Activated T-helper 1 cell treated with Interleukin-2 at 50 U/mL for 16 hours (primary cell): ENCODE measurements at regions not wholly inside any gene's neighbourhood (a gene's known extent, or its start where the extent isn't known, plus 50 kb on each side); places are given as distances from the start of the nearest gene placed in this dataset.

Source experiments
- DNase-seq: peaks from one replicate; pipeline ENCODE4 v3.0.0-alpha.2; 2020; ENCODE audit warnings: low read depth

GRCh38 chr1:3954170-3955169 lies 54.4 kb upstream of the C1orf174 start:
- DNase-seq: no peak

GRCh38 chr1:3955196-3955772 lies 55.2 kb upstream of the C1orf174 start:
- DNase-seq: no peak

- DNase-seq: no peak
These were observed 56.6 kb upstream of the C1orf174 start for GRCh38 chr1:3956527-3957170.

DNA sequence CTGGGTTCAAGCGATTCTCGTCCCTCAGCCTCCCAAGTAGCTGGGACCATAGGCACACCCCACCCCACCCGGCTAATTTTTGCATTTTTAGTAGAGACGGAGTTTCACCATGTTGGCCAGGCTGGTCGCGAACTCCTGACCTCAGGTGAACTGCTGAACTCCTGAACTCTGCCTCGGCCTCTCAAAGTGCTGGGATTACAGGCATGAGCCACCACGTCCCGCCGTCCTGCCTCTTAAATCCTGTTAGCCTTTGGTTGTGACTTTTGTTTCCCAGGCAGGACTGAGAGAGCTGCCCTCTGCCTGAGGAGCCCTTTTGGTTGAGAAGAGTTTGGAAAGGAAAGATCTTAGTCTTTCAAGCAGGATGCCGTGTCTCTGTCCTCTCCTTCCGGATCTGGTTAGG lies 59.3 kb upstream of the C1orf174 start:
- DNase-seq: no peak

GRCh38 chr1:3963554-3963953 lies 63.5 kb upstream of the C1orf174 start:
- DNase-seq: no peak

- no peak for DNase-seq
These were observed 65.6 kb upstream of the C1orf174 start for GRCh38 chr1:3965693-3966092.

- DNase-seq: no peak
These were observed 68.8 kb upstream of the C1orf174 start for GRCh38 chr1:3968851-3969250.

- DNase-seq: no peak
These were observed 71.9 kb upstream of the C1orf174 start for GRCh38 chr1:3971981-3972380.

DNA sequence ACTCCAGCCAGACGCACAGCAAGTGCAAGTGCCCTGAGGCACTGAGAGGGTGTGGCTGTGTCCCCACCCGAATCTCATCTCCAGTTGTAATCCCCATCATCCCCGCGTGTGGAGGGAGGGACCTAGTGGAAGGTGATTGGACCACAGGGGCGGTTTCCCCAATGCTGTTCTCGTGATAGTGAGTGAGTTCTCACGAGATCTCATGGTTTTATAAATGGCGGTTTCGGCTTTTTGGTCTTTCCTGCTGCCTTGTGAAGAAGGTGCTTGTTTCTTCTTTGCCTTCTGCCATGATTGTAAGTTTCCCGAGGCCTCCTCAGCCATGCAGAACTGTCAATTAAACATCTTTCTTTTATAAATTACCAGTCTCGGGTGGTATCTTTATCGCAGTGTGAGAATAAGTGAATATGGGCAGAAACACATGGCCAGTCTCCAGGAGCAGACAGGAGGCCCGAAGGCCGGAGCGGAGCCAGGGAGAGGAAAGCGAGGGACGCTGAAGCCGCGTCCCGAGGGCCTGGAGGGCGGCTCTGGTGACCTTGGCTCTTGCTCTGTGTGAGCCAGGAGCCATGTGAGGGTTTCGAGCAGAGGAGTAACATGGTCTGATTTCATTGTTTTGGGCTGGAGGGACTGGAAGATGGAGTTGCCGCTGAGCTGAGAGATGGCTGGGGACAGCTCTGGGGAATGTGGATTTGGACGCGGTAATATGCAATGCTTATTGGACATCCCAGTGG lies 76.0 kb upstream of the C1orf174 start:
- DNase-seq: no peak

DNA sequence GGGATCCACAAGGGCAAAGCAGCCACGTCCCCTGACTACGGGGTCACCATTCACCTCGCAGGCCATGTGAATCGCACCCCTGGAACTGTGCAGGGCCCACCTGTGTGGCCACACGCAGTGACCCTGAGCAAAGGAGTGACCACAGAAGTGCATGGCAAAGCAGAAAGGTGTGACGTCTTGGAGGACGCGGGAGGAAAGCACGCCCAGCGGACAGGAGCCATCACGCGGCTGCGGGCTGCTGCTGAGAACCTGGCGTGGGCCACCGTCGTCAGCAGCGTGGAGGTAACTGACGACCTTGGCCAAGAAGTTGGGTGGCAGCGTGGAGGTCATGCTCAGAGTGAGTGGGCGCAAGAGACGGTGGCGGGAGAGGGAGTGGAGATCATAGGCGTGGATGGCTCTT lies 76.7 kb upstream of the C1orf174 start:
- no peak for DNase-seq

- no peak for DNase-seq
These were observed 78.3 kb upstream of the C1orf174 start for GRCh38 chr1:3978196-3978989.

GRCh38 chr1:3978990-3979325 lies 78.9 kb upstream of the C1orf174 start:
- no peak for DNase-seq

- DNase-seq: no peak
These were observed 81.2 kb upstream of the C1orf174 start for GRCh38 chr1:3981261-3981660.

DNA sequence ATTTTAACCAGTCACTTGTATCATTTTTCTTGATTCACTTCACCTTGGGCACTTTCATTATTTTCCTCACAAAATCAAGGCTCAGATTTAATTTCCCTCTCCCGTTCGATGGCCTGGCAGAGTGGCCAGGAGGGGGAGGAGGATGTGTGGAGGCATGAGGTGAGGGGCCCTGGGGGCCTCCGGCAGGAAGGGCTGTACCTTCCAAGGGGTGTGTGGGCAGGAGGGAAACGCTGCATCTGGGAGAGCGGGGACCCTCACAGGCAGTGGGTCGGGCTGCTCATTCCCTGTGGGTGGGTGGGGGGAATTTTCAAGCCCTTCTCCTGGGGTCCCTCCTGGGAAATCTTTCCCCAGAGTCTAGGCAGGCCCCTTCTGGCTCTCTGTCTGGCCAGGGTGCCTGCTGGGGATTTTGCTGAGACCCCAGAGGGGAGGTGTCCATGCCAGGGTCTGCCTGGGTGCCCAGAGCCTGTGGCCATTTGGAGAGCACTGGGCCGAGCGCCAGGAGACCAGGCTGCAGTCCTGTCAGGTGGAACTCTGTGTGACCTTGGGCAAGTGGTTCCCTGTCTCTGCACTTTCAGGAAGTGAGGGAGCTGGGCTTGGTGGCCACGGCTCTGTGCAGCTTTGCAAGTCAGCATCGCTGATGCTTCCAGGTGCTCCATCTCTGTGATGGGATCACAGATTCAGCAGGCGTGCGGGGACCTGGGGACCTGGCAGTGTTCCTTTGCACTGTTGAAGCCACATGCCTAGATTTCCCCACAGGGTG lies 81.9 kb upstream of the C1orf174 start:
- DNase-seq: no peak

GRCh38 chr1:3983181-3983580 lies 83.1 kb upstream of the C1orf174 start:
- DNase-seq: no peak

GRCh38 chr1:3984586-3984985 lies 84.5 kb upstream of the C1orf174 start:
- no peak for DNase-seq

GRCh38 chr1:3986686-3987218 lies 86.7 kb upstream of the C1orf174 start:
- DNase-seq: no peak

- no peak for DNase-seq
These were observed 87.7 kb upstream of the C1orf174 start for GRCh38 chr1:3987669-3988235.

DNA sequence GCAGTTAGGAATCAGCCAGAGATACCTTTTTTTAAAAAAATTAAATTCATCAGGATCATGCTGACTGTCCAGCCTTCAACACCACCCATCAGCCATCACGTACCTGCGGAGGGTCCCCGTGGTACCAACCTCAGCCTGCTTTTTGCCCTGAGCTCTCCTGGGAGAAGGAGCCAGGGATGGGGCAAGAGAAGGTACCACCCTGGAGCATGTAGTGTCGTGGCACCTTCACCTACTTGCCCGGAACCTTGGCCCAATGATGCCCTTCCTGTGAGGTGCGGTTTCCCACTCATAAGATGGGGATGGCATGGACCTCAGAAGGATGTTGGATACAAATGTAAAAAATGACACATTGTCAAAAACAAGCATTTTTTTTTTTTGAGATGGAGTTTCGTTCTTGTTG lies 88.4 kb upstream of the C1orf174 start:
- no peak for DNase-seq

GRCh38 chr1:3989465-3989864 lies 89.4 kb upstream of the C1orf174 start:
- DNase-seq: no peak
